ENCODE measurements at regions not wholly inside any gene's neighbourhood (a gene's known extent, or its start where the extent isn't known, plus 50 kb on each side); places are given as distances from the start of the nearest gene placed in this dataset.
A peak's percentile ranks its signal among the peaks of the same experiment; 100 is the strongest.

- H3K27me3 ChIP-seq (ENCODE audit: insufficient read depth, poor library complexity, severe bottlenecking) = no peaks in the 10 kb centered on the region
- peak; percentile 38 to 75 for DNase-seq (ENCODE audit: low read depth in 1 of 2, low spot score in 1 of 2)
- TF ChIP-seq SPI1 (IDR thresholded peaks at IDR 0.05; ENCODE audit: borderline replicate concordance, low read depth) (peak; percentile 72), CTCF (IDR thresholded peaks at IDR 0.05; ENCODE audit: insufficient read depth, low read length) (no peak)
- peak overlapping the region; percentile 40 for H3K27ac ChIP-seq (replicated peaks)
- H3K4me3 ChIP-seq (replicated peaks; ENCODE audit: insufficient read depth, low read length) = no peak overlapping the region
These were observed 810.2 kb upstream of the ALCAM start for GRCh38 chr3:104556372-104557078.

- no peak for DNase-seq (ENCODE audit: low read depth in 1 of 2, low spot score in 1 of 2)
- TF ChIP-seq POLR2AphosphoS5 (IDR thresholded peaks at IDR 0.05; ENCODE audit: low read depth) (no peak), SPI1 (IDR thresholded peaks at IDR 0.05; ENCODE audit: borderline replicate concordance, low read depth) (no peak), CTCF (IDR thresholded peaks at IDR 0.05; ENCODE audit: insufficient read depth, low read length) (no peak), GABPA (IDR thresholded peaks at IDR 0.05; ENCODE audit: low read depth) (no peak), REST (IDR thresholded peaks at IDR 0.05; ENCODE audit: insufficient replicate concordance, low read depth) (no peak)
- H3K27ac ChIP-seq (replicated peaks) = no peak overlapping the region
- no peaks in the 10 kb centered on the region for H3K27me3 ChIP-seq (ENCODE audit: insufficient read depth, poor library complexity, severe bottlenecking)
- no peak overlapping the region for H3K4me3 ChIP-seq (replicated peaks; ENCODE audit: insufficient read depth, low read length)
These were observed 805.4 kb upstream of the ALCAM start for GRCh38 chr3:104561324-104561723.

GRCh38 chr3:104564045-104564643 lies 802.6 kb upstream of the ALCAM start:
- peak; percentile 18 to 52 for DNase-seq (ENCODE audit: low read depth in 1 of 2, low spot score in 1 of 2)
- H3K27ac ChIP-seq (replicated peaks) = no peak overlapping the region
- TF ChIP-seq CTCF (IDR thresholded peaks at IDR 0.05; ENCODE audit: insufficient read depth, low read length) (peak; percentile 32), GABPA (IDR thresholded peaks at IDR 0.05; ENCODE audit: low read depth) (no peak)
- H3K27me3 ChIP-seq (ENCODE audit: insufficient read depth, poor library complexity, severe bottlenecking) = no peaks in the 10 kb centered on the region
- H3K4me3 ChIP-seq (replicated peaks; ENCODE audit: insufficient read depth, low read length) = no peak overlapping the region

- no peak for DNase-seq (ENCODE audit: low read depth in 1 of 2, low spot score in 1 of 2)
- TF ChIP-seq POLR2AphosphoS5 (IDR thresholded peaks at IDR 0.05; ENCODE audit: low read depth) = no peak
- TF ChIP-seq REST (IDR thresholded peaks at IDR 0.05; ENCODE audit: insufficient replicate concordance, low read depth) = no peak
- no peak for TF ChIP-seq GABPA (IDR thresholded peaks at IDR 0.05; ENCODE audit: low read depth)
- no peak for TF ChIP-seq SPI1 (IDR thresholded peaks at IDR 0.05; ENCODE audit: borderline replicate concordance, low read depth)
- no peak for TF ChIP-seq CTCF (IDR thresholded peaks at IDR 0.05; ENCODE audit: insufficient read depth, low read length)
- H3K4me3 ChIP-seq (replicated peaks; ENCODE audit: insufficient read depth, low read length) = no peak overlapping the region
These were observed 800.7 kb upstream of the ALCAM start for GRCh38 chr3:104566054-104566453.

More at GRCh38 chr3:104566054-104566453, 800.7 kb upstream of the ALCAM start:
- Histone ChIP-seq H3K27me3 (ENCODE audit: insufficient read depth, poor library complexity, severe bottlenecking) (no peaks in the 10 kb centered on the region), H3K27ac (replicated peaks) (no peak overlapping the region)

Measured in HL-60 (cell line).